Mucosa of descending colon (tissue), 3 donors: ENCODE measurements at regions not wholly inside any gene's neighbourhood (a gene's known extent, or its start where the extent isn't known, plus 50 kb on each side); places are given as distances from the start of the nearest gene placed in this dataset.
A peak's percentile ranks its signal among the peaks of the same experiment; 100 is the strongest.

Experiments used
- ATAC-seq: fragments of 200-7000 bp; cut with Tn5 transposase; one replicate; pipeline ENCODE4 v1.9.1; 2020; ENCODE audit warnings: mild to moderate bottlenecking, moderate library complexity
- DNase-seq, 3 donors: peaks; one replicate each; pipeline ENCODE4 v3.0.0-alpha.2; 2020
- H3K36me3 ChIP-seq: fragments of 200-600 bp; one replicate; pipeline ENCODE4 v1.8.0; 2021; ENCODE audit warnings: low read depth, mild to moderate bottlenecking
- H3K4me1 ChIP-seq: fragments of 200-600 bp; one replicate; pipeline ENCODE4 v1.8.0; 2021; ENCODE audit warnings: low read depth, mild to moderate bottlenecking
- H3K4me3 ChIP-seq: fragments of 200-600 bp; one replicate; pipeline ENCODE4 v1.8.0; 2021; ENCODE audit warnings: mild to moderate bottlenecking
- H3K9me3 ChIP-seq: fragments of 200-600 bp; one replicate; pipeline ENCODE4 v1.8.0; 2021; ENCODE audit warnings: mild to moderate bottlenecking
- CTCF ChIP-seq: fragments of 200-600 bp; IDR thresholded peaks from one replicate; pipeline ENCODE4 v1.8.0; 2022; ENCODE audit warnings: antibody characterized with exemption, mild to moderate bottlenecking
- intact Hi-C, 2 donors: fragments of 100-400 bp; cut with DNase I in 1 of 2; cut with micrococcal nuclease in 1 of 2; formaldehyde crosslinking; loops; one replicate each; pipeline versions ENCODE4 v1.11.0 to v1.11.1; 2022; cut with DNase I, micrococcal nuclease
- donor health status: DM: no; HTN: no; CAD: no; lungs with moderate emphysema.
- donor health status: DM: no; HTN: no; CAD: no.
- donor health status: DM: no; HTN: yes; CAD: no.

- ATAC-seq, result no peak
- no peak for TF ChIP-seq CTCF
- Histone ChIP-seq H3K4me3 (no peak overlapping the region), H3K36me3 (no peaks in the 10 kb centered on the region), H3K4me1 (peaks cover 62% of the 10 kb centered on the region), H3K9me3 (no peaks in the 10 kb centered on the region)
- intact Hi-C loops, result no loop called here
- no peak for DNase-seq
Observed at GRCh38 chr2:134122610-134123009, 131.3 kb upstream of the MGAT5 start.

DNA sequence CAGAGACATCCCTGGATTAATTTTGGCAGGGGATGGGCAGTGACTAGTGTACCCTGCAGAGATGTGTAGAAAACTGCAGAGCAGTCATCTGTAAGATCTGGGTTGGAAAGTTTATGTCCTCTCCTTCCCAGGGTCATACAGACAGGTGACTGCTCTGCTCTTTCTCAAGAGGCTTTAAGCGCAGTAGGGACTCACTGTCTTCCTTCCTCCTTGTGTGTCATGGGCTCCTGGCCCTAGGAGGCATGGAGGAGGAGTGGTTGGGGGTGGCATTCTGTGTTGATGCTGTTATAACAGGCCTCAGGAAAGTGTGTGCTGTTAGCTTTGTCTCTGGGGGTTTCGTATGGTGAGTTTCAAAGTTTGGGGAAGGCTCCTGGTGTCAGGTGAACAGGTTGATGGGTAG, 130.5 kb upstream of the MGAT5 start:
- intact Hi-C loops, result no loop called here
- ATAC-seq, result no peak
- Histone ChIP-seq H3K36me3 (no peaks in the 10 kb centered on the region), H3K4me3 (no peak overlapping the region), H3K4me1 (peaks cover 62% of the 10 kb centered on the region), H3K9me3 (no peaks in the 10 kb centered on the region)
- DNase-seq, result no peak
- no peak for TF ChIP-seq CTCF

- intact Hi-C loops, result no loop called here
- ATAC-seq, result peak; percentile 54
Observed at GRCh38 chr2:134124047-134124753, 129.7 kb upstream of the MGAT5 start.

DNA sequence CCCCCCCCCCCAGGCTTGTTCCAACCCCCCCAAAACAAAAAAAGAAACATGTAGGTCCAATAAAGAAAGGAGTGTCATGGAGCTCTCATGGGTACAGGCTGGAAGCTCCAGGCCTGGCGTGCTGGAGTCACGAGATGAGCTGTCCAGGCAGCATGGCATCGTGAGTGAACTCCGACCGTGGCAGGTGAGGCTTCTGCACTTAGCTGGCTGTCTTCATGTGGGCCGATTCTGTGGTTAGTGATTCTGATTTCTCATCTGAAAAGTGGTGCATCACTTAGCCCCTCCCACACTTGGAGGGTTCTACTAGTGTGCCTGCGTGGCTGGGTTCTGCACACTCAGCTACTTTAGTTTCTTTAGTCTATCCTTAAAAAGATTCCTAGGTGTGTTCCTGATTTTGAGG, 126.4 kb upstream of the MGAT5 start:
- peak in 1 of 3 donors; percentile 43 for DNase-seq
- ATAC-seq, result peak; percentile 2
- H3K4me1 ChIP-seq, result peaks cover 41% of the 10 kb centered on the region
- intact Hi-C loops, result no loop called here
- no peak for TF ChIP-seq CTCF
- no peak overlapping the region for H3K4me3 ChIP-seq
- H3K36me3 ChIP-seq, result no peaks in the 10 kb centered on the region
- H3K9me3 ChIP-seq, result no peaks in the 10 kb centered on the region

More at GRCh38 chr2:134124047-134124753, 129.7 kb upstream of the MGAT5 start:
- no peak for TF ChIP-seq CTCF
- Histone ChIP-seq H3K36me3 (no peaks in the 10 kb centered on the region), H3K4me3 (no peak overlapping the region), H3K4me1 (peaks cover 54% of the 10 kb centered on the region), H3K9me3 (no peaks in the 10 kb centered on the region)
- DNase-seq, result peak in 2 of 3 donors; percentile 72 to 80

DNA sequence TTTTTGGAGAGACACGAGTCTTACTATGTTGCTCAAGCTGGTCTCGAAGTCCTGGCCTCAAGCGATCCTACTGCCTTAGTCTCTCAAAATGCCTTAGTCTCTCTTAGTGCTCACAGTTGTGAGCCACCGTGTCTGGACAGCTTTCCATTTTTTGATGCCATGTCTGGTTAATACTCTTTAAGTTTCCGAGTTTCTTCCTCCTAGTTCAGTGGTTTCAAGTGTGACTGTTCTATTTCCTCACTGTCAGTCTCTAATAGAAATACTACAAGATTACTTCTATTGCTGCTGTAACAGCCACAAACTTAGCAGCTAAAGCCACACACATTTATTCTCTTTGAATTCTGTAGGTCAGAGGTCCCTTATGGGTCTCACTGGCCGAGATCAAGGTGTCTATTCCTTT, 125.1 kb upstream of the MGAT5 start:
- DNase-seq (no peak), ATAC-seq (no peak)
- no peak for TF ChIP-seq CTCF
- H3K36me3 ChIP-seq, result no peaks in the 10 kb centered on the region
- H3K4me1 ChIP-seq, result peaks cover 33% of the 10 kb centered on the region
- no peak overlapping the region for H3K4me3 ChIP-seq
- H3K9me3 ChIP-seq, result no peaks in the 10 kb centered on the region
- intact Hi-C loops, result no loop called here
